H1 (cell line): ENCODE measurements at regions not wholly inside any gene's neighbourhood (a gene's known extent, or its start where the extent isn't known, plus 50 kb on each side); places are given as distances from the start of the nearest gene placed in this dataset.

Source experiments
- CTBP2 ChIP-seq: IDR thresholded peaks from 2 replicates; pipeline ENCODE4 v1.7.0; 2011; ENCODE audit warnings: borderline replicate concordance, mild to moderate bottlenecking, moderate library complexity, mixed read lengths, low read length; ENCODE audit not compliant: insufficient read depth, insufficient read length
- CTCF ChIP-seq, 3 experiments: IDR thresholded peaks; 1 replicate in 2 of 3; 2 replicates in 1 of 3; pipeline versions ENCODE4 v1.5.1 to v1.6.1; 2011; ENCODE audit warnings: low read length in 3 of 3, mild to moderate bottlenecking in 3 of 3, inconsistent platforms in 2 of 3, low read depth in 1 of 3, moderate library complexity in 1 of 3; ENCODE audit not compliant: insufficient read depth in 1 of 3; ENCODE audit errors: control extremely low read depth in 1 of 3
- FOSL1 ChIP-seq: IDR thresholded peaks from 2 replicates; pipeline ENCODE4 v1.6.1; 2011; ENCODE audit warnings: mild to moderate bottlenecking, low read depth, low read length, moderate library complexity; ENCODE audit not compliant: insufficient read depth
- HDAC6 ChIP-seq: IDR thresholded peaks from one replicate; pipeline ENCODE4 v1.7.1; 2012; ENCODE audit warnings: low read depth, mild to moderate bottlenecking, inconsistent platforms, low read length, moderate library complexity
- MAX ChIP-seq: IDR thresholded peaks from 2 replicates; pipeline ENCODE4 v1.6.1; 2012; ENCODE audit warnings: inconsistent platforms
- SIX5 ChIP-seq: IDR thresholded peaks from 2 replicates; pipeline ENCODE4 v1.6.1; 2011; ENCODE audit warnings: mild to moderate bottlenecking, low read depth, low read length
- SP4 ChIP-seq: IDR thresholded peaks from 2 replicates; pipeline ENCODE4 v1.6.1; 2012; ENCODE audit warnings: low read length, inconsistent platforms
- TAF1 ChIP-seq: IDR thresholded peaks from 2 replicates; pipeline ENCODE4 v1.6.1; 2011; ENCODE audit warnings: mild to moderate bottlenecking, low read depth, low read length
- TBP ChIP-seq: IDR thresholded peaks from 2 replicates; pipeline ENCODE4 v1.6.1; 2011; ENCODE audit warnings: low read depth, low read length, improper control_type of control experiment
- TF ChIP-seq, protein P1 (sequence below): fragments of 300-600 bp; sonication (generic); IDR thresholded peaks from 2 replicates; pipeline ENCODE4 v1.7.1; 2012; ENCODE audit warnings: low read length, moderate library complexity, mild to moderate bottlenecking, inconsistent platforms; ENCODE audit not compliant: insufficient replicate concordance

- TF ChIP-seq, protein P1, sequence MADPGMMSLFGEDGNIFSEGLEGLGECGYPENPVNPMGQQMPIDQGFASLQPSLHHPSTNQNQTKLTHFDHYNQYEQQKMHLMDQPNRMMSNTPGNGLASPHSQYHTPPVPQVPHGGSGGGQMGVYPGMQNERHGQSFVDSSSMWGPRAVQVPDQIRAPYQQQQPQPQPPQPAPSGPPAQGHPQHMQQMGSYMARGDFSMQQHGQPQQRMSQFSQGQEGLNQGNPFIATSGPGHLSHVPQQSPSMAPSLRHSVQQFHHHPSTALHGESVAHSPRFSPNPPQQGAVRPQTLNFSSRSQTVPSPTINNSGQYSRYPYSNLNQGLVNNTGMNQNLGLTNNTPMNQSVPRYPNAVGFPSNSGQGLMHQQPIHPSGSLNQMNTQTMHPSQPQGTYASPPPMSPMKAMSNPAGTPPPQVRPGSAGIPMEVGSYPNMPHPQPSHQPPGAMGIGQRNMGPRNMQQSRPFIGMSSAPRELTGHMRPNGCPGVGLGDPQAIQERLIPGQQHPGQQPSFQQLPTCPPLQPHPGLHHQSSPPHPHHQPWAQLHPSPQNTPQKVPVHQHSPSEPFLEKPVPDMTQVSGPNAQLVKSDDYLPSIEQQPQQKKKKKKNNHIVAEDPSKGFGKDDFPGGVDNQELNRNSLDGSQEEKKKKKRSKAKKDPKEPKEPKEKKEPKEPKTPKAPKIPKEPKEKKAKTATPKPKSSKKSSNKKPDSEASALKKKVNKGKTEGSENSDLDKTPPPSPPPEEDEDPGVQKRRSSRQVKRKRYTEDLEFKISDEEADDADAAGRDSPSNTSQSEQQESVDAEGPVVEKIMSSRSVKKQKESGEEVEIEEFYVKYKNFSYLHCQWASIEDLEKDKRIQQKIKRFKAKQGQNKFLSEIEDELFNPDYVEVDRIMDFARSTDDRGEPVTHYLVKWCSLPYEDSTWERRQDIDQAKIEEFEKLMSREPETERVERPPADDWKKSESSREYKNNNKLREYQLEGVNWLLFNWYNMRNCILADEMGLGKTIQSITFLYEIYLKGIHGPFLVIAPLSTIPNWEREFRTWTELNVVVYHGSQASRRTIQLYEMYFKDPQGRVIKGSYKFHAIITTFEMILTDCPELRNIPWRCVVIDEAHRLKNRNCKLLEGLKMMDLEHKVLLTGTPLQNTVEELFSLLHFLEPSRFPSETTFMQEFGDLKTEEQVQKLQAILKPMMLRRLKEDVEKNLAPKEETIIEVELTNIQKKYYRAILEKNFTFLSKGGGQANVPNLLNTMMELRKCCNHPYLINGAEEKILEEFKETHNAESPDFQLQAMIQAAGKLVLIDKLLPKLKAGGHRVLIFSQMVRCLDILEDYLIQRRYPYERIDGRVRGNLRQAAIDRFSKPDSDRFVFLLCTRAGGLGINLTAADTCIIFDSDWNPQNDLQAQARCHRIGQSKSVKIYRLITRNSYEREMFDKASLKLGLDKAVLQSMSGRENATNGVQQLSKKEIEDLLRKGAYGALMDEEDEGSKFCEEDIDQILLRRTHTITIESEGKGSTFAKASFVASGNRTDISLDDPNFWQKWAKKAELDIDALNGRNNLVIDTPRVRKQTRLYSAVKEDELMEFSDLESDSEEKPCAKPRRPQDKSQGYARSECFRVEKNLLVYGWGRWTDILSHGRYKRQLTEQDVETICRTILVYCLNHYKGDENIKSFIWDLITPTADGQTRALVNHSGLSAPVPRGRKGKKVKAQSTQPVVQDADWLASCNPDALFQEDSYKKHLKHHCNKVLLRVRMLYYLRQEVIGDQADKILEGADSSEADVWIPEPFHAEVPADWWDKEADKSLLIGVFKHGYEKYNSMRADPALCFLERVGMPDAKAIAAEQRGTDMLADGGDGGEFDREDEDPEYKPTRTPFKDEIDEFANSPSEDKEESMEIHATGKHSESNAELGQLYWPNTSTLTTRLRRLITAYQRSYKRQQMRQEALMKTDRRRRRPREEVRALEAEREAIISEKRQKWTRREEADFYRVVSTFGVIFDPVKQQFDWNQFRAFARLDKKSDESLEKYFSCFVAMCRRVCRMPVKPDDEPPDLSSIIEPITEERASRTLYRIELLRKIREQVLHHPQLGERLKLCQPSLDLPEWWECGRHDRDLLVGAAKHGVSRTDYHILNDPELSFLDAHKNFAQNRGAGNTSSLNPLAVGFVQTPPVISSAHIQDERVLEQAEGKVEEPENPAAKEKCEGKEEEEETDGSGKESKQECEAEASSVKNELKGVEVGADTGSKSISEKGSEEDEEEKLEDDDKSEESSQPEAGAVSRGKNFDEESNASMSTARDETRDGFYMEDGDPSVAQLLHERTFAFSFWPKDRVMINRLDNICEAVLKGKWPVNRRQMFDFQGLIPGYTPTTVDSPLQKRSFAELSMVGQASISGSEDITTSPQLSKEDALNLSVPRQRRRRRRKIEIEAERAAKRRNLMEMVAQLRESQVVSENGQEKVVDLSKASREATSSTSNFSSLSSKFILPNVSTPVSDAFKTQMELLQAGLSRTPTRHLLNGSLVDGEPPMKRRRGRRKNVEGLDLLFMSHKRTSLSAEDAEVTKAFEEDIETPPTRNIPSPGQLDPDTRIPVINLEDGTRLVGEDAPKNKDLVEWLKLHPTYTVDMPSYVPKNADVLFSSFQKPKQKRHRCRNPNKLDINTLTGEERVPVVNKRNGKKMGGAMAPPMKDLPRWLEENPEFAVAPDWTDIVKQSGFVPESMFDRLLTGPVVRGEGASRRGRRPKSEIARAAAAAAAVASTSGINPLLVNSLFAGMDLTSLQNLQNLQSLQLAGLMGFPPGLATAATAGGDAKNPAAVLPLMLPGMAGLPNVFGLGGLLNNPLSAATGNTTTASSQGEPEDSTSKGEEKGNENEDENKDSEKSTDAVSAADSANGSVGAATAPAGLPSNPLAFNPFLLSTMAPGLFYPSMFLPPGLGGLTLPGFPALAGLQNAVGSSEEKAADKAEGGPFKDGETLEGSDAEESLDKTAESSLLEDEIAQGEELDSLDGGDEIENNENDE = no peak
- no peak for TF ChIP-seq HDAC6
- no peak for TF ChIP-seq CTCF (IDR thresholded peaks at IDR 0.05; ENCODE audit: control extremely low read depth in 1 of 3, insufficient read depth in 1 of 3, low read depth in 1 of 3, low read length in 3 of 3)
- TF ChIP-seq FOSL1 = no peak
- TF ChIP-seq SIX5 = no peak
- TF ChIP-seq CTBP2 = no peak
- TF ChIP-seq TAF1 = no peak
- TF ChIP-seq TBP = no peak
- no peak for TF ChIP-seq MAX
- TF ChIP-seq SP4 = no peak
These were observed 403.5 kb downstream of the USP25 start (continued) for GRCh38 chr21:16133248-16133647.
